ENCODE measurements at regions not wholly inside any gene's neighbourhood (a gene's known extent, or its start where the extent isn't known, plus 50 kb on each side); places are given as distances from the start of the nearest gene placed in this dataset.

- TF ChIP-seq POLR2A (IDR thresholded peaks at IDR 0.05): no peak
- no peak for TF ChIP-seq CTCF (IDR thresholded peaks at IDR 0.05)
Measured at GRCh38 chr1:163406772-163407171, 85.0 kb downstream of the NUF2 start.

Measured in heart left ventricle (tissue), 13 donors.